GM19438 (cell line): ENCODE measurements at regions not wholly inside any gene's neighbourhood (a gene's known extent, or its start where the extent isn't known, plus 50 kb on each side); places are given as distances from the start of the nearest gene placed in this dataset.

Source experiments
- ATAC-seq: cut with Tn5 transposase; IDR thresholded peaks from one replicate; pipeline ENCODE4 v1.9.1; 2021; ENCODE audit warnings: low read depth; ENCODE audit not compliant: unreplicated experiment

DNA sequence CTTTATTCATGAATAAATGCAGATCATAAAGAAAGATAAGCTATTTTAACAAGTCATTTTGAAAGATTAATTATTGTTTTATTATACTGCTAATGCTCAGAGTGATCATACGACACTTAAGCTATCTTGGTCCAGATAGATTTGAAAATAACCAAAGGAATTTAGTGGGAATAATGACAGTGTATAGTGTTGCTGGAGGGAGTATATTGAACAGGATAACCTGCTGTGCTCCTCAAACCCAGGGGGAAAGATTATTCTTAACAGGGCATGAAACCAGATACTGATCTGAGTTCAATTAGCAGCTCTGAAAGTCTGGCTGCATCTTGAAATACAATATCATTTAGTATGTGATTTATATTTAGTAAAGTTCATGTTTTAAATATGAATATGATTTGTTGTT is 216.3 kb upstream of the ITGA4 start:
- no peak for ATAC-seq

DNA sequence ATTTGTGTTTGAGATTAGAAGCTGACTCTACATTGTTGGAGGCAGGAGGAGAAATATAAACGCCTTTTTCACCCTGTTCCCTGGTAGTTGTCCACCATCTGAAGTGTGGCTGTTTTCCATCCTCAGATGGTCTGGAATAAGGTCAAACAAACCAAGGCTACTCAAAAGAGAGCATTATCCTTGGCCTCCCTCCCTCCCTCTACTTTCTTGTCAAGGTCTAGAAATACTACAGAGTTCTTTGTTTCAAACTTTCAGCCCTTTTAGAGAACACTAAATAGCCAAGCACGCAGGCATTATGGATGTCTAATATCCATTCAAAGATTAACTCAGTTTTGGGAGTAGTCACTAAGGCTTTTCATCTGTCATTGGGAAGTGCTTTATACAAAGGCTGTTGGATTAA is 215.8 kb upstream of the ITGA4 start:
- ATAC-seq = no peak

DNA sequence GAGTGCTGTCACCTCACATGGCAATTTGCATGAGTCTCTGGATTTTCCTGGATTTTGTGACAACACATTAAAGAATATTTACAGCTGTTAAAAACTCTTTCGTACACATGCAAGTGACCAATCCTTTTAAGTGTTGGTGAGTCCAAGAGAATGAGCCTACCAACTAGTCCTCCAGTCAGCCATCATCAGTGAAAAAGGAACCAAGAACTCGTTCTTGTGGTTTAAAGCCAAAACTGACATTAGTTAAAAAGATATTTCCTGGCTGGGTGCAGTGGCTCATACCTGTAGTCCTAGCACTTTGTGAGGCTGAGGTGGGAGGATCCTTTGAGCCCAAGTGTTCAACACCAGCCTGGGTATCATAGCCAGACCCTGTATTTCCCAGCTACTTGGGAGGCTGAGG is 215.4 kb upstream of the ITGA4 start:
- ATAC-seq = peak; percentile 96

DNA sequence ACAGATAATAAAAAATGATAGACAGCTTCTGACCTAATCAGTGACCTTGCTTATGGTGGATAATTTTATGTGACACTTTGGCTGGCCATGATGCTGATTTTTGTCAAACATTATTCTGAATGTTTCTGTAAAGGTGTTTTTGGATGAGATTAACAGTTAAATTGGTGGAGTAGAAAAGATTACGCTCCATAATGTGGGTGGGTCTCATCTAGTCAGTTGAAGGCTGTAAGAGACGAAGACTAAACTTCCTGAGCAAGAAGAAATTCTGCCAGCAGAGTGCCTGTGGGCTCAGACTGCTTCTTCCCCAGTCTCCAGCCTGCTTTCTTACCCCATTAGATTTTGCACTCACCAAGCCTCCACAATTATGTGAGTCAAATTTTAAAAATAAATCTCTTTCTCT is 214.9 kb upstream of the ITGA4 start:
- no peak for ATAC-seq

DNA sequence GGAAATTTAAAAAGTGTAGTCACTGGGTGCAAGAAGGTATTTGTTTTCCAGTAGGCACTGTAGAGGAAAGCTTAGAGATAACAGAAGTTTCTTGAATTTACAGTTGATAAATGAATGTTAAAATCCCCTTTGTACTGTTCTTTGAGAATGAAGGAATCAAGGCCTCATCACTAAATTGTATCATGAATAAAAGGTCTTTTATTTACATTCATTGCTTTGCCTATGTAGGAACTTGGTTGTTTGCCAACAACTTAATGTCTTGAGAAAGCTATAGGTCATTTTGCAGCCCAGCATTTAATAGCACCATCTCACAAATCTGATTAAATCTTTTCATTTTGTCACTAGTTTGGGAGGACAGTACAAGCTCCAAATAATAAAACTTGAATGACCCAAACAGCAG is 213.9 kb upstream of the ITGA4 start:
- ATAC-seq = no peak

DNA sequence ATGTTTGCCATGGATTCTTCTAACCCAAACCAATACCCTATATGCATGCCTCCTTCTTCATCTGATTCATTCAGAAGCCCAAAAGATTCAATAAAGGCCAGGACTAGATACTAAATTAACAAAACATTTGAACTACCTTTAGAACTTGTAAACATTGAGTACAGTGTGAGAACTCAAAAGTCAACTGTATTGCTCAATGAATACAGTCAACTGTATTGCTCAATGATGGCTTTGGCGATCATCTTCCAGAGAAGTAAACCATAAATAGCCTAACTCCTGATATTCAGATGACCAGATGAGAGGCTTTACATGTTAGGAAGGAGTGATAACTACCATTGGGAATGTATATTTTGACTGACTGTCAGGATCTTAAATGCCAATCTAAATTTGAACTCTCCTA is 206.5 kb upstream of the ITGA4 start:
- ATAC-seq = no peak

DNA sequence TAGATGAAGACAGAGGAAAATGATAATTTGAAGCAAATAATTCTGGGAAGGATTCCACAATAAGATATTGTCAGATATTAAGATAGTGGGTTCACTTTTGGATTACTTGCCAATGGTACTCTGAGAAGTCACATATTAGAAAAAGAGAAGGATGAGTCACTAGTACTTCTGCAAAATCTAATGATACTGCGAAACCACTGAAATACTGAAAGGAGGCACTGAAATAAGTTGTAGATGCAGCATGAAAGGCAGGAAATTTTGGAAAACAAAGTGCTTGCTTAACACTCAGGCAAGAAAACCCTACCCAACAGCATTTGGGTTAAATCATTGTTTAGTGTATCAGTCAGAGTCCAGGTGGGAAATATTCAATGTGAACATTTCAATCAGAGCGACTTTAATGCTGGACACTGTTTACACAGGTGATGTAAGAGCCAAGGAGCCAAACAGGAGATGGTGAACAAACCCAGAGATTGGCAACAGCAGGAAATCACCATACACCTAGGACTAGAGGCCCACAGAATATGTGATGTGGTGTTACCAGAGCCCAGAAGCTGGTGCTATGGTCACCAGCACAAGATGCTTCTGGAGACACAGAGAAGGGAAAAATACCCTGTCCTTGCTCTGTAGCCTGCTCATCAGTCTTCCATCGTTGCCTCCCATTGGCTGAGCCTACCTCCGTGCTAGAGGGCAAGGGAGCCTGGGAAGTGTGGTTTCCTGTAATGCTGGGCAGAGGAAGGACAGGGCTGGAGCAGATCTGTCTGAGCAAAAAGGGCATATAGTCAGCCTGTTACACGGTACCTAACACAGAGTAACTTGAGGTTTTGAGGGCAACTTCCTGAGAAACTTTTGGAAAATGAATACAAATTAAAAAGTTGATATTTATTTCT is 204.7 kb upstream of the ITGA4 start:
- no peak for ATAC-seq

DNA sequence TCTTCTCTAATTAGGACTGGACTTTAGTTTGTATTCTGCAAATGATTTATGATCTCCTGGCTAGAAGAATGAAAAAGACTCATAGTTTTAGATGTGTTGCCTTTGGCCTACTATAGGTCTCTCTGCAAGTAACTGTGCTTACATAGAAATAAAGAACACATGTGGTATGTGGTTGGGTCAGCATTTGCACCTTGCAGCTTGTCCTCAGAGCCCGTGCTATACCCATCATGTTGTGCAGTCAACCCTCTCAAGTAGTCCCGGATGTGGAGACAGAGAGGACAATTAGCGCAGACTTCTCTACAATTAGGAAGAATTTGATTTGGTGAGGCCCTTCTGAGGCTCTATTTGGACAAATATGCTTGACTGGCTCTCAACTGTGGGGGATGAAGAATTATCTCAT is 203.7 kb upstream of the ITGA4 start:
- ATAC-seq = no peak

DNA sequence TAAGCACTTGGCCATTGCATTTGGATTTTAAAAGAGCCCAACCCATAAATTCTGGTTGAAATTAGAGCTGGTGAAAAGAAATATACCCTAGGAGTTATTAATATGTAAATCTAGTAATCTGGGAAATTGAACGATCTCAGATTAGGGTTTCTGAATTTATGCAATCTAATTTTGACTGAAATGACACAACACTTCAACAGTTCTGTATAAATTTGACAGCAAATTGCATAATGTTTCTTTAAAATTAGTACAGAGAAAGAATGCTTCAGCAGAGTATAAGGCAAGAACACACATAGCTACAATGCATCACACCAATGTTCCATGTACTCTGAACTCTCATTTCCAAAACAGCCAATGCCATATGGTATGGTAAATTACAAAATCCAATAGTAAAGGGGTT is 201.5 kb upstream of the ITGA4 start:
- no peak for ATAC-seq

DNA sequence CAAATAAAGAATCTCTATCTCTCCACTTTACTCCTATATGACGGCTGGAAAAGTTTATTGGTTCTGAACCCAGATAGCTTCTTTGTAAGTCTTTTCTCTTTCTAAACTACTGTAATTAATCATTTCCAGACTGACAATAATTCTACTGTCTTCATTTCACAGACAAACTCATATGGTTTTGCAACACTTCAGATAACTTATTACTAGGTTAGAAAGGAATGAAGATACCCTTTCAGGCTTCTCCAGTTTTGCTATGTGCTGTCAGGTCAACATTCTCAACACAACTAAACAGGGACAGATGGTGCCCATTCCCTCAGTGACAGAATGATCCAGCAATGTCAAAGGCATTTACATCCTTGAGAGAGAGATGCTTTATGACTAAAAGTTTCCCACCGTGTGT is 198.5 kb upstream of the ITGA4 start:
- ATAC-seq = no peak

DNA sequence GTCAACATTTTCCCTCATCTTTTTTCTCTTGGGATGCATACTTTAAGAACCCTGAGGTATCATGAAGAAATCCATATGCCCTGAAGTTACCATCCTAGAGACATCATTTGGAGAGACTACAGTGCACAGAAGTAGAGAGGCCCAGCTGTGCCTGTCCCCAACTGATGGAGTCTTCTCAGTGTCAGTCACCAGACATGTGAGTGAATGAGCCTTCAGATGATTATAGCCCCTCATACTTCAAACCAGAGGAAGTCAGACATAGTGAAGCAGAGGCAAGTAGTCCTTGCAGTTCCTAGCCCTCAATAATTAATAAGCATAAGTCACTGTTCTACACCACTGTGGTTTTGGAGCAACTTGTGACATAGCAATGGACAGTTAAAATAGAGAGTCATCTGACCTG is 194.4 kb upstream of the ITGA4 start:
- ATAC-seq = no peak

DNA sequence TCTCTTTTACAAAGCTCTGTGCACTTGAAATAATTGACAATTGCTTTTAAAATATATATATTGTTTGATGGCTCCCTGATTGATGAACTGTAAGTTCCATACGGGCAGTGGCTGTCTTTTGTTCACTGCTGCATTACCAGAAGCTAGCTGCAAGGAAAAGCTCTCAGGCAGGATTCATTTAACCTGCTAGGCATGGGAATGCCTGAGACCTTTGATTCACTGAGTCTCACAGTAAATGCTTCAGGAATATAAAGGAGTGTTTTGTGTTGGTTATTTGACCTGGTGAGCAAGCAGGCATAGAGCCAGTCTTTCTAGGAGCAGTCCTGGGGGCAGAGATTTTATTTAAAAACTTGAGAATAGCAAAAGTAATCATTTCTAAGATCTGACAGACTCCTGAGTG is 193.2 kb upstream of the ITGA4 start:
- ATAC-seq = no peak

DNA sequence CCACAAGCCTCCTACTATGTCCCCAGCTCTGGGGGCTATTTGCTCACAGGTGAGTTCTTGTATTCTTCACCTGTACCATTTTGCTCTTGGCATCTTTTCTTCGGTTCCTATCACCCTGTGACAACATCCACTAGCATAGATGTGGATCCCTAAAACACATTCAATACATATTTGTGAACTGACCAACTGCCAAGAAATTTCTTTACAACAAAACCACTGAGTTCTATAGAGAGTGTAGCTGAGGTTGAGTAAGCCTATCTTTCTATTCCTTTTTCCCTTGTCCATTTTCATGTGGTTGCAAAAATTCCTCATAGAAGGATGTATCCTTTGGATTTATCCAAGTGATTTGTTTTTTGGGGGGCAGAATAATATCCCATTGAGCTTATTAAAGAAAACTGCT is 192.7 kb upstream of the ITGA4 start:
- no peak for ATAC-seq

DNA sequence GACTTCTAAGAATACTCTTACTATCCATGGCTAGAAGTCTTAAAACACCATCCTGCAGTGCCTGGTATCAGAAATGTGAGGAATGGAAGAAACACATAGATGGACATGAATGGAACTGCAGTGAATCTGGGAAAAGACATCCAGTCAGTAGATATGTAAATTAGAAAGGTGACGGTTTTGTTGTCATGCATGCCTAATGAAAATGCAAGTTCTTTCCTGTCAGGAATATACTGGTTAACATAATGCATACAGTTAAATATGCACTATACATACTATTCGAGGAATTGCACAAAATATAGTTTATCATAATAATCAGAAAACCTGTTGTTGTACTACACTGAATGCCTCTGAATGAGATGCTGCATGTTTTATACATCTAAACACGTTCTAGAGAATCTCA is 190.6 kb upstream of the ITGA4 start:
- no peak for ATAC-seq

DNA sequence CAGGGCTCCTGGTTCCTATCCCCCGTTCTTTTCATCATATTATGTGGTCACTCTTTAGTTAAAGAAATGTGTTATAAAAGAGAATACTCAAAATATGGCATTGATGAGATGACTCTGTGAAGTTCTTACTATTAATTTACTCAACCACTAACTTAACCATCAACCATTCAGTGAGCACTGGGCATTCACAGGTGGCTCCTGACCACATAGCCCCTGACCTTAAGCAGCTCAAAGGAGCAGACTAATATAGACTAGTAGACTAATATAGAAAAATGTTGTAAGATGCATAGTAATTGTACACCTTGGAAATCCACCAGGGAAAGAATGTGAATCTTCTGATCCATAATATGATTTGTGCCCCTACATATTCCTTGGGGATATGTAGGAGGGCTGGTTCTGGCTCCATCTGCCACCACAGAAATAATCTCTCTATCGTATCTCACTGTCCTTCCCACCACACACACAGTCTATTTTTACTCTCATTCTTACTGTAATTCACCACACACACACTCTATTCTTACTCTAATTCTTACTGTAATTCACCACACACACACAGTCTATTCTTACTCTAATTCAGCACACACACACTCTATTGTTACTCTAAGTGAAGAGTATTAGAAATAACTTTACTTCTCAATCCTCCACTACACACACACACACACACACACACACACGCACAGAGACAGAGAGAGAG is 188.9 kb upstream of the ITGA4 start:
- no peak for ATAC-seq

DNA sequence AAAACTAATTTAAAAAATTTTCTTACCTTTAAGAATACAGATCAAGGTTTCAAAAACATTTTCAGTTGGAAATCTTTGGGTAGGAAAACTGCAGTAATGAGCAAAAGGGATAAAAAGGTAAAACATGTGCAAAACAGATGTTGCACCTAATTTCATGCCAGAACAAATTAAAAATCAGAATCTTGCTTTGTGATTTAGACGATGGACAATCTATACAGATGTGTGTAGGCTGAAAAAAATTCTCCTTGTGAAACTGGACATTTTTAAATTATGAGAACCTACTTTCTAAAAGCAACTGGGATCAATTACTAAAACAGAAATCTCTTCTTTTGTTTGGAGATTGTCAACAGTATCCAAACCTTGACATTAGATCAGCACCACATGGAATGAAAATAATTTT is 183.2 kb upstream of the ITGA4 start:
- ATAC-seq = no peak

DNA sequence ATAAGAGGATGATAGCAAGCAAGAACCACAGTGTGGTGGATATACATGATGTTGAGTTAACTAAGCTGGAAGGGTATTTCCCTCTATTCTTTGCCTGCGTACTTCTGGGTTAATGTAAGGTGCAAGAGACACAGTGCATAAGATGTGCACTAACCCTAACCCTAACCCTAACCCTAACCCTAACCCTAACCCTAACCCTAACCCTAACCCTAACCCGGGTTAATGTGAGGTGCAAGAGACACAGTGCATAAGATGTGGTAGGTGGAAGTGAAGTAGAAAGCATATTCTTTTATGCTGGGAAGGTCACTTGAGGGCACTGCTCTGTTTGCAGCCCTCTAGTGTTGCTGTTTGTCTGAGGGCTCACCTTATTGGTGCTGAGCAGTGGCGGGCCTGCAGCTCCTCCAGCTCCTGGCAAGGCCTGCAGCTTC is 181.5 kb upstream of the ITGA4 start:
- ATAC-seq = no peak

DNA sequence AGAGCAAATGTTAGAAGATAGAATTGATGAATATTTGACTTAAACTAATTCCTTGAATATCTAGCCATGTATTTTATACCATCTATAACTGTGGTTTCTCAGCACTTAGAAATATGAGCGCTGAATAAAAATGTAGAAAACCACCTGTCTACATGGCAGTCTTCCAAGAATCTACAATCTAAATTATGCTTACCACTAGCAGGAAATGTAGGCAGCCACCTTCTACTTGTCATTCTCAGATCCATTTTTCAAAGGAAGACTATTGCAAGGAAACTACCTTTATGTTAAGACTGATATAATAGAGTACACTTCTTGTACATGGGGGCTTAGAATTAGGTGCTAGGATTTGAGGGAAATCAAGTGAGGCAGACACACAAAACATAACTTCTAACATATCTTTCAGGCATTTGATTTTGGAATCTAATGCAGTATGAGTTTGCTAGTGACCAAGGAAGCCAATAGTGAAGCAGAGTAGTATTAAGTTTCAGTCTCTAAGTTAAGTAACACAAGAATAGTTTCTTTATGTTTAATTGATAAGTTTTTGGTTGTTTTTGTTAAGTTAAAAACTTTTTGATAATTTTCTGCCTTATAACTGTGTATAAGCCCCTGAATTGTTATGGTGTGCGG is 175.9 kb upstream of the ITGA4 start:
- ATAC-seq = no peak

DNA sequence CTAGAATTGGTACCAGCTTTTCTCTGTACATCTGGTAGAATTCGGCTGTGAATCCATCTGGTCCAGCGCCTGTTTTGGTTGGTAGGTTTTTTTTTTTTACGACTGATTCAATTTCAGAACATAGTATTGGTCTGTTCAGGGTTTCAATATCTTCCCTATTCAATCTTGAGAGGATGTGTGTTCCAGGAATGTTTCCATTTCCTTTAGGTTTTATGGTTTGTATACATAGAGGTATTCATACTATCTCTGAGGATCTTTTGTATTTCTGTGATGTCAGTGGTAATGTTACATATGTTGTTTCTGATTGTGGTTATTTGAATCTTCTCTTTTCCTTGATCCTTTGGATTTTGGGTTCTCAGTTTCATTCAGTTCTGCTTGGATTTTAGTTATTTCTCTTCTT is 172.1 kb upstream of the ITGA4 start:
- ATAC-seq = no peak

DNA sequence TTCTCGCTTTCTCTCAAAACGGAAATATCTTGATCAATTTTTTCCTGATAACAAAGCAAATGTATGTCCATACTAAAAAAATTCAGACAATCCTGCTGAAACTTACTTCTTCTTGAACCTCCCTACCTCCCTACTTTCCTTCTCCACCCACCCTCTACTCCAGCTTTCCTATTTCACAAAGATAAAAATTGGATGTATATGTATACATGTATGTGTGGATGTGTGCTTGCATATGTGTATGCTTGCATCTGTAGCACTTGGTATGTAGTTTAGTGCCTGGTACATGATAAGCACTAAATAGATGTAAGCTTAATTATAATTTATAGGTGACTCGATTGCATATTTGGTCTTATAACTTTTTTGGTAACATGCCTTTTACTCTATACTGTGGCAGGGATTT is 167.5 kb upstream of the ITGA4 start:
- ATAC-seq = no peak

DNA sequence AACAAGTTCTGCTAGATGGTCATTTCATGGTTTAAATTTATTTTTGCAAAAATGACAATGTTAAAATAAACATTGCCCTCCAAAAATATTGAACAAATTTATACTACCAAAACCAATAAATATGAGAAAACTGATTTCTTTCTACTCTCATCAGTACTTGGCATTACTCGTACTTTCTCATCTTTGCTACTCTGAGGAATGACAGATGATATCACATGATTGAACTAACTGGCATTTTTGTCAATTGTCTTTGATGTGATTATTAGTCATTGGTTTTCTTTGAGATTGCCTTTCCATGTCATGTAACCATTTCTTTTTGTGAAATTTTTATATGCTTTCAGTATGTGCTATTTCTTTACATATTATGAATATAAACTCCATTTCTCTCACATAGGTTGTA is 167.0 kb upstream of the ITGA4 start:
- no peak for ATAC-seq

DNA sequence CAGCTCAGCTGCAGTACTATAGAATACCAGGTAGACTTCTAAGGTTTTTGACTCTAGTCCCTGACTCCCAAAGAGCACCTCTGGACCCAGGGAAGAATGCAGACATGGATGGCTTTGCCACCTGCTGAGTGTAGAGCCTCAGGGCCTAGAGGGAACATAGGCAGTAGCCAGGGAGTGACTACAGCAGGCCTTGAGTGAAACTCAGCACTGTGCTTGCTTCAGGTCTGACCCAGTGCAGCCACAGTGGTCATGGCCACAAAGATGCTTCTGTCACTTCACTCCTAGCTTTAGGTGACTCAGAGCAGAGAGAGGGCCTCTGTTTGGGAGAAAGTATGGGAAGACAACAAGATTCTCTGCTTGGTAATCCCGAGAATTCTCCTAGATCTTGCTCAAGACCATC is 162.2 kb upstream of the ITGA4 start:
- ATAC-seq = no peak
